ENCODE measurements at regions not wholly inside any gene's neighbourhood (a gene's known extent, or its start where the extent isn't known, plus 50 kb on each side); places are given as distances from the start of the nearest gene placed in this dataset.

- FAIRE-seq, result no peak
- dilution Hi-C loops (cut with MboI; ENCODE audit: extremely low pct_ligation_motif_present, low sequenced_read_pairs), result no loop called here
- no peak overlapping the region for H2AFZ ChIP-seq (ENCODE audit: low read depth, low read length)
Measured at GRCh38 chr11:57899378-57899777, 124.3 kb upstream of the OR9Q1 start.

DNA sequence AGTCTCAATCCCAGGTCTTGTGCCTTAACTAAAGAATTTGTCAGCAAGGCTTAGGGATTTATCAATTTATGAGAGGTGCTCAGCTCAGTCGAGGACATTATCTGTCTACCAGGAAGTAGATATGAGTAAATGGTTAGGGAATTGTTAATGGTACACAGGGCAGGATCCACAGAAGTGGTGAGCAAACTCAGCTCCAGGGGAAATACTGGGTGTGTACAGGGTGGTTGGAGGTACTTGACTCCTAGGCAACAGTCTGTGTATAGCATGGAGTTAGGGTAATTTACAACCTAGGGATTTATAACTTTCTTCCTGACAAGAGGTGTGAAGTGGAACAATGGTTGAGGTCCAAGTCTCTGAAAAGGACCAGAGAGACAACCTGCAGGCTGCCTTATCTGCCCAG is 123.4 kb upstream of the OR9Q1 start:
- Histone ChIP-seq H2AFZ (ENCODE audit: low read depth, low read length) (no peak overlapping the region), H3K9ac (replicated peaks; ENCODE audit: extremely low read depth, insufficient read depth, low read length) (no peak overlapping the region), H3K27me3 (ENCODE audit: control insufficient read depth in 2 of 2, insufficient read depth in 2 of 2, low read length in 2 of 2) (peaks cover 0 to 2% of the 10 kb centered on the region in 2 experiments), H3K4me2 (ENCODE audit: insufficient read depth, low read length) (no peak overlapping the region), H3K27ac (ENCODE audit: insufficient read depth, low read depth, low read length) (no peak overlapping the region), H3K4me1 (ENCODE audit: control insufficient read depth, extremely low read depth, insufficient read depth, low read length) (no peaks in the 10 kb centered on the region), H3K9me3 (replicated peaks; ENCODE audit: control insufficient read depth, insufficient read depth, low read length) (no peaks in the 10 kb centered on the region), H3K79me2 (ENCODE audit: control insufficient read depth, insufficient read depth, low read length) (no peaks in the 10 kb centered on the region), H4K20me1 (replicated peaks; ENCODE audit: control insufficient read depth, extremely low read depth, insufficient read depth, low read length) (no peaks in the 10 kb centered on the region), H3K36me3 (ENCODE audit: control insufficient read depth in 2 of 2, extremely low read depth in 1 of 2, insufficient read depth in 2 of 2, low read length in 2 of 2) (no peaks in the 10 kb centered on the region), H3K4me3 (replicated peaks in 1 of 3; ENCODE audit: insufficient read depth in 1 of 3, low read depth in 1 of 3, low read length in 3 of 3) (no peak overlapping the region), H3K9me1 (replicated peaks; ENCODE audit: control insufficient read depth, extremely low read depth, insufficient read depth, low read length) (no peaks in the 10 kb centered on the region)
- ChIA-PET POLR2A (no interaction called here), CTCF (interaction anchor here (1.0 kb wide), 1 partner anchor 386 kb away, joined by 4 read pairs; no protein-coding TSS in a partner anchor)
- TF ChIP-seq FOS (IDR thresholded peaks at IDR 0.05; ENCODE audit: borderline replicate concordance, insufficient read depth, low read length) (no peak), POLR2AphosphoS5 (IDR thresholded peaks at IDR 0.05; ENCODE audit: insufficient read depth, low read depth, low read length) (no peak), EZH2 (IDR thresholded peaks at IDR 0.05; ENCODE audit: borderline replicate concordance, low read depth, low read length, severe bottlenecking) (no peak), JUN (IDR thresholded peaks at IDR 0.05; ENCODE audit: borderline replicate concordance, insufficient read depth, insufficient read length, low read depth) (no peak), MYC (IDR thresholded peaks at IDR 0.05; ENCODE audit: low read depth, low read length) (no peak), GATA2 (IDR thresholded peaks at IDR 0.05; ENCODE audit: insufficient read depth, insufficient read length, low read depth, low read length) (no peak), POLR2A (IDR thresholded peaks at IDR 0.05; ENCODE audit: low read depth, low read length) (no peak)
- TF ChIP-seq, protein P1, sequence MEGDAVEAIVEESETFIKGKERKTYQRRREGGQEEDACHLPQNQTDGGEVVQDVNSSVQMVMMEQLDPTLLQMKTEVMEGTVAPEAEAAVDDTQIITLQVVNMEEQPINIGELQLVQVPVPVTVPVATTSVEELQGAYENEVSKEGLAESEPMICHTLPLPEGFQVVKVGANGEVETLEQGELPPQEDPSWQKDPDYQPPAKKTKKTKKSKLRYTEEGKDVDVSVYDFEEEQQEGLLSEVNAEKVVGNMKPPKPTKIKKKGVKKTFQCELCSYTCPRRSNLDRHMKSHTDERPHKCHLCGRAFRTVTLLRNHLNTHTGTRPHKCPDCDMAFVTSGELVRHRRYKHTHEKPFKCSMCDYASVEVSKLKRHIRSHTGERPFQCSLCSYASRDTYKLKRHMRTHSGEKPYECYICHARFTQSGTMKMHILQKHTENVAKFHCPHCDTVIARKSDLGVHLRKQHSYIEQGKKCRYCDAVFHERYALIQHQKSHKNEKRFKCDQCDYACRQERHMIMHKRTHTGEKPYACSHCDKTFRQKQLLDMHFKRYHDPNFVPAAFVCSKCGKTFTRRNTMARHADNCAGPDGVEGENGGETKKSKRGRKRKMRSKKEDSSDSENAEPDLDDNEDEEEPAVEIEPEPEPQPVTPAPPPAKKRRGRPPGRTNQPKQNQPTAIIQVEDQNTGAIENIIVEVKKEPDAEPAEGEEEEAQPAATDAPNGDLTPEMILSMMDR (IDR thresholded peaks at IDR 0.05; ENCODE audit: extremely low read depth in 1 of 2, insufficient read depth in 1 of 2, low read depth in 1 of 2, low read length in 2 of 2), result no peak
- TF ChIP-seq, protein P2, sequence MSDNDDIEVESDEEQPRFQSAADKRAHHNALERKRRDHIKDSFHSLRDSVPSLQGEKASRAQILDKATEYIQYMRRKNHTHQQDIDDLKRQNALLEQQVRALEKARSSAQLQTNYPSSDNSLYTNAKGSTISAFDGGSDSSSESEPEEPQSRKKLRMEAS (IDR thresholded peaks at IDR 0.05; ENCODE audit: insufficient read depth, insufficient read length), result no peak
- no TSS peak for BruUV-seq (replicated peaks)
- FAIRE-seq (no peak), DNase-seq (ENCODE audit: low read depth, low spot score) (no peak)
- dilution Hi-C loops (cut with MboI; ENCODE audit: extremely low pct_ligation_motif_present, low sequenced_read_pairs) (no loop called here), intact Hi-C loops (cut with micrococcal nuclease) (no loop called here)

More at GRCh38 chr11:57899378-57899777, 124.3 kb upstream of the OR9Q1 start:
- intact Hi-C loops (cut with micrococcal nuclease), result no loop called here
- no peaks in the 10 kb centered on the region for H4K20me1 ChIP-seq (replicated peaks; ENCODE audit: control insufficient read depth, extremely low read depth, insufficient read depth, low read length)
- no peaks in the 10 kb centered on the region for H3K9me3 ChIP-seq (replicated peaks; ENCODE audit: control insufficient read depth, insufficient read depth, low read length)
- no peak overlapping the region for H3K4me3 ChIP-seq (replicated peaks in 1 of 3; ENCODE audit: insufficient read depth in 1 of 3, low read depth in 1 of 3, low read length in 3 of 3)
- no peak overlapping the region for H3K9ac ChIP-seq (replicated peaks; ENCODE audit: extremely low read depth, insufficient read depth, low read length)
- H3K36me3 ChIP-seq (ENCODE audit: control insufficient read depth in 2 of 2, extremely low read depth in 1 of 2, insufficient read depth in 2 of 2, low read length in 2 of 2), result no peaks in the 10 kb centered on the region
- H3K9me1 ChIP-seq (replicated peaks; ENCODE audit: control insufficient read depth, extremely low read depth, insufficient read depth, low read length), result no peaks in the 10 kb centered on the region
- H3K27me3 ChIP-seq (ENCODE audit: control insufficient read depth in 2 of 2, insufficient read depth in 2 of 2, low read length in 2 of 2), result peaks cover 0 to 2% of the 10 kb centered on the region in 2 experiments
- TF ChIP-seq, protein P2 (IDR thresholded peaks at IDR 0.05; ENCODE audit: insufficient read depth, insufficient read length), result no peak
- TF ChIP-seq POLR2AphosphoS5 (IDR thresholded peaks at IDR 0.05; ENCODE audit: insufficient read depth, low read depth, low read length) (no peak), JUN (IDR thresholded peaks at IDR 0.05; ENCODE audit: borderline replicate concordance, insufficient read depth, insufficient read length, low read depth) (no peak)
- no peak overlapping the region for H3K27ac ChIP-seq (ENCODE audit: insufficient read depth, low read depth, low read length)
- BruUV-seq (replicated peaks), result no TSS peak
- no peak overlapping the region for H3K4me2 ChIP-seq (ENCODE audit: insufficient read depth, low read length)
- ChIA-PET CTCF (interaction anchor here (1.0 kb wide), 1 partner anchor 387 kb away, joined by 4 read pairs; no protein-coding TSS in a partner anchor), POLR2A (no interaction called here)
- H3K4me1 ChIP-seq (ENCODE audit: control insufficient read depth, extremely low read depth, insufficient read depth, low read length), result no peaks in the 10 kb centered on the region
- H3K79me2 ChIP-seq (ENCODE audit: control insufficient read depth, insufficient read depth, low read length), result no peaks in the 10 kb centered on the region
- no peak for DNase-seq (ENCODE audit: low read depth, low spot score)
